SK-N-SH (cell line): ENCODE measurements at regions not wholly inside any gene's neighbourhood (a gene's known extent, or its start where the extent isn't known, plus 50 kb on each side); places are given as distances from the start of the nearest gene placed in this dataset.

ENCODE experiments used
- CTCF ChIA-PET: fragments of 300-600, 350-600 bp; formaldehyde crosslinking; extraction: SDS; loops from one replicate; lab custom pipeline; 2021; lab: Yijun Ruan, JAX
- POLR2A ChIA-PET: fragments of 350-600 bp; sonication (Branson Sonifier 250); formaldehyde crosslinking; extraction: SDS; loops from one replicate; lab custom pipeline; 2020; ENCODE audit warnings: antibody characterized with exemption, inconsistent platforms; lab: Yijun Ruan, JAX
- DNase-seq: peaks from one replicate; pipeline ENCODE4 v3.0.0; 2012
- H2AFZ ChIP-seq: fragments of 200-600 bp; sonication (generic); 2 replicates; pipeline ENCODE4 v1.8.1; 2016; ENCODE audit warnings: antibody characterized with exemption, mild to moderate bottlenecking, low read depth
- H3F3A ChIP-seq: fragments of 200-600 bp; sonication (generic); replicated peaks from 2 replicates; pipeline ENCODE3; 2016; ENCODE audit warnings: antibody characterized with exemption, mild to moderate bottlenecking; ENCODE audit not compliant: insufficient read depth
- H3K27ac ChIP-seq, 2 experiments: fragments of 200-500 bp in 1 of 2; fragments of 200-600 bp in 1 of 2; sonication (Bioruptor generic) in 1 of 2; sonication (generic), shearing (Covaris generic) in 1 of 2; 2 replicates each; pipeline versions ENCODE4 v1.5.1 to v1.6.1; 2014 to 2016; ENCODE audit warnings: low read depth in 2 of 2, inconsistent platforms in 1 of 2, low read length in 1 of 2, mild to moderate bottlenecking in 1 of 2, mixed read lengths in 1 of 2
- H3K27me3 ChIP-seq: fragments of 200-600 bp; sonication (generic), shearing (Covaris generic); 2 replicates; pipeline ENCODE4 v1.6.1; 2016; ENCODE audit warnings: mixed run types; ENCODE audit not compliant: insufficient read depth
- H3K36me3 ChIP-seq, 2 experiments: fragments of 200-500 bp in 1 of 2; fragments of 200-600 bp in 1 of 2; sonication (Bioruptor generic) in 1 of 2; sonication (generic) in 1 of 2; replicated peaks in 1 of 2; 2 replicates each; pipeline versions ENCODE3 to v1.5.1; 2014 to 2016; ENCODE audit warnings: low read length in 1 of 2, mild to moderate bottlenecking in 1 of 2; ENCODE audit not compliant: insufficient read depth in 2 of 2, control insufficient read depth in 1 of 2
- H3K4me1 ChIP-seq, 2 experiments: fragments of 200-500 bp in 1 of 2; fragments of 200-600 bp in 1 of 2; sonication (Bioruptor generic) in 1 of 2; sonication (generic), shearing (Covaris generic) in 1 of 2; 2 replicates each; pipeline versions ENCODE4 v1.5.1 to v1.6.1; 2014 to 2016; ENCODE audit warnings: low read depth in 1 of 2, low read length in 1 of 2, mixed run types in 1 of 2; ENCODE audit not compliant: insufficient read depth in 2 of 2, control insufficient read depth in 1 of 2
- H3K4me2 ChIP-seq: fragments of 200-600 bp; sonication (generic), shearing (Covaris generic); 2 replicates; pipeline ENCODE4 v1.6.1; 2017; ENCODE audit warnings: mixed run types
- H3K4me3 ChIP-seq, 2 experiments: fragments of 200-500 bp in 1 of 2; fragments of 200-600 bp in 1 of 2; sonication (Bioruptor generic) in 1 of 2; sonication (generic), shearing (Covaris generic) in 1 of 2; 2 replicates each; pipeline versions ENCODE4 v1.5.1 to v1.8.1; 2014 to 2016; ENCODE audit warnings: low read depth in 2 of 2, inconsistent platforms in 1 of 2, low read length in 1 of 2, mild to moderate bottlenecking in 1 of 2, mixed read lengths in 1 of 2, moderate library complexity in 1 of 2
- H3K79me2 ChIP-seq: fragments of 200-600 bp; sonication (generic); 2 replicates; pipeline ENCODE4 v1.8.1; 2017; ENCODE audit warnings: mild to moderate bottlenecking; ENCODE audit not compliant: insufficient read depth
- H3K9ac ChIP-seq: fragments of 200-600 bp; sonication (generic); 2 replicates; pipeline ENCODE4 v1.6.1; 2017; ENCODE audit warnings: mixed run types
- H3K9me2 ChIP-seq: fragments of 200-600 bp; sonication (generic); 2 replicates; pipeline ENCODE4 v1.6.1; 2017; ENCODE audit warnings: mixed run types
- H3K9me3 ChIP-seq: fragments of 200-600 bp; sonication (generic); 2 replicates; pipeline ENCODE4 v1.6.1; 2017; ENCODE audit warnings: mixed run types, mild to moderate bottlenecking, moderate library complexity
- H4K20me1 ChIP-seq: fragments of 200-600 bp; sonication (generic); 2 replicates; pipeline ENCODE4 v1.6.1; 2017; ENCODE audit warnings: mild to moderate bottlenecking, mixed run types; ENCODE audit not compliant: insufficient read depth
- CHD2 ChIP-seq: fragments of 150-350 bp; IDR thresholded peaks from 2 replicates; pipeline ENCODE4 v1.6.1; 2018; ENCODE audit warnings: low read length; ENCODE audit not compliant: partially characterized antibody
- EZH2phosphoT487 ChIP-seq: fragments of 200-600 bp; sonication (generic); IDR thresholded peaks from 2 replicates; pipeline ENCODE4 v1.6.1; 2017; ENCODE audit warnings: low read depth, mixed run types, mild to moderate bottlenecking, antibody characterized with exemption, moderate library complexity, borderline replicate concordance
- GABPA ChIP-seq: IDR thresholded peaks from 2 replicates; pipeline ENCODE4 v1.4.0; 2012; ENCODE audit warnings: low read depth, mild to moderate bottlenecking
- JUND ChIP-seq: IDR thresholded peaks from 2 replicates; pipeline ENCODE4 v1.4.0; 2012
- MEF2A ChIP-seq: IDR thresholded peaks from 2 replicates; pipeline ENCODE4 v1.4.0; 2012; ENCODE audit warnings: low read depth, borderline replicate concordance
- MXI1 ChIP-seq: IDR thresholded peaks from 2 replicates; pipeline ENCODE4 v1.6.1; 2012; ENCODE audit warnings: mild to moderate bottlenecking, low read depth, low read length, improper control_type of control experiment
- NFIC ChIP-seq: IDR thresholded peaks from 2 replicates; pipeline ENCODE4 v1.4.0; 2012; ENCODE audit warnings: borderline replicate concordance
- NRF1 ChIP-seq: IDR thresholded peaks from 2 replicates; pipeline ENCODE4 v1.6.1; 2012; ENCODE audit warnings: low read depth, mild to moderate bottlenecking, low read length
- POLR2AphosphoS5 ChIP-seq: IDR thresholded peaks from 2 replicates; pipeline ENCODE4 v1.6.1; 2012; ENCODE audit warnings: low read depth, low read length
- RAD21 ChIP-seq: IDR thresholded peaks from 2 replicates; pipeline ENCODE4 v1.6.1; 2012; ENCODE audit warnings: mild to moderate bottlenecking, low read length
- RCOR1 ChIP-seq: fragments of 150-350 bp; IDR thresholded peaks from 2 replicates; pipeline ENCODE4 v1.6.1; 2017; ENCODE audit warnings: antibody characterized with exemption, low read length
- RXRA ChIP-seq: IDR thresholded peaks from 2 replicates; pipeline ENCODE4 v1.4.0; 2012; ENCODE audit warnings: low read depth, mild to moderate bottlenecking, borderline replicate concordance
- SIN3A ChIP-seq: IDR thresholded peaks from 2 replicates; pipeline ENCODE4 v1.6.1; 2012; ENCODE audit warnings: low read depth, mild to moderate bottlenecking, low read length, moderate library complexity, borderline replicate concordance
- SMC3 ChIP-seq: IDR thresholded peaks from 2 replicates; pipeline ENCODE4 v1.6.1; 2012; ENCODE audit warnings: low read depth, low read length, improper control_type of control experiment
- TAF1 ChIP-seq: IDR thresholded peaks from 2 replicates; pipeline ENCODE4 v1.6.1; 2012; ENCODE audit warnings: low read depth, mild to moderate bottlenecking, low read length, moderate library complexity, borderline replicate concordance
- TCF12 ChIP-seq: IDR thresholded peaks from 2 replicates; pipeline ENCODE4 v1.4.0; 2012
- TEAD4 ChIP-seq: IDR thresholded peaks from 2 replicates; pipeline ENCODE4 v1.4.0; 2012; ENCODE audit warnings: mild to moderate bottlenecking, borderline replicate concordance; ENCODE audit not compliant: insufficient read depth
- YY1 ChIP-seq: IDR thresholded peaks from 2 replicates; pipeline ENCODE4 v1.4.0; 2012; ENCODE audit warnings: low read depth, mild to moderate bottlenecking
- WGBS: methylation state at CpG from one replicate; pipeline ENCODE4 v1.1.6; 2017; ENCODE audit warnings: low lambda C conversion rate; 5-methylcytosine and 5-hydroxymethylcytosine counted together
- TF ChIP-seq, protein P1 (sequence below): IDR thresholded peaks from 2 replicates; pipeline ENCODE4 v1.4.0; 2012; ENCODE audit warnings: low read depth
- TF ChIP-seq, protein P2 (sequence below): IDR thresholded peaks from 2 replicates; pipeline ENCODE4 v1.4.0; 2012; ENCODE audit warnings: low read depth, borderline replicate concordance
- TF ChIP-seq, protein P3 (sequence below): fragments of 150-350 bp; IDR thresholded peaks from 2 replicates; pipeline ENCODE4 v1.6.1; 2016; ENCODE audit warnings: mild to moderate bottlenecking, low read depth, low read length
- TF ChIP-seq, protein P4 (sequence below): fragments of 150-350 bp; IDR thresholded peaks from 2 replicates; pipeline ENCODE4 v1.6.1; 2017; ENCODE audit warnings: antibody characterized with exemption, low read length, low read depth, borderline replicate concordance

DNA sequence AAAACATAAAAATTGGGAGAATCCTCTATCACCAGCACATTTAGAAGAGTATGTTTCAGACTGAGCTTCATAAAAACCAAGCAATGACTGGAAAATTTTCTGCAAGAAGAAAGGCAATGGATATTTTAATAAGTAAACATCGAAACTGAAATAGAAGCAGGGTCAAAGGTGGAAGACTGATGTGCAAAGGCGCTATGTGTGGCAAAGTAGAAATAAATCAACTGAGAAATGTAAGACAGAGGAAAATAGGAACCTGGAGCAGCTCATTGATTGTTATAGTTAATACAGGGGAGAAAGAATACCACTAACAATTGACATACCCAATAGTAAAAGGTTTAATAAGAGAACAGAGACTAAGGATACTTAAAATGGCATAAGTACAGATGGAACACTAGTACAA lies 818.4 kb downstream of the SOCS6 start (continued):
- TF ChIP-seq MEF2A (no peak), POLR2AphosphoS5 (no peak), NFIC (no peak), EZH2phosphoT487 (no peak), NRF1 (no peak), TCF12 (no peak), TEAD4 (no peak), JUND (no peak)

DNA sequence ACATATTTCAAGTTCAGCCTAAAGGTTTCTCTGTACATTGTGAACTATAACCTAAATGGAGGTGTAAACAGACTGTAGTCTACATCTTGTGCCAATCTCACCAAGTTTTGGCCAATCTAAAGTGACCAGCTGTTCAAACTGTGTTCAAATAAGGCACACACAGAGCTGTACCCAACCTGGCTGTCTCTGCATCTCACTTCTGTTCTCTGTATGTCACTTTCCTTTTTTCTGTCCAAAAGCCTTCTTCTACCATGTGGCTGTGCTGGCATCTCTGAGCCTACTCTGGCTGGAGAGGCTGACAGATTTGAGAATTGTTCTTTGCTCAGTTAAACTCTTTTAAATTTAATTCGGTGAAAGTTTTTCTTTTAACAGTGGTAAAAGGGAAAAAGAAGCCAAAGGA lies 817.9 kb downstream of the SOCS6 start:
- Histone ChIP-seq H3K9me2 (no peaks in the 10 kb centered on the region), H3F3A (peaks cover 7% of the 10 kb centered on the region), H3K4me1 (peaks cover 0 to 28% of the 10 kb centered on the region in 2 experiments; a peak in 1 of 4 replicates), H3K27me3 (no peaks in the 10 kb centered on the region), H3K27ac (no peak overlapping the region), H3K36me3 (no peaks in the 10 kb centered on the region), H3K79me2 (no peaks in the 10 kb centered on the region), H3K9me3 (peaks cover 4% of the 10 kb centered on the region; the same call in 1 of the 2 replicates), H4K20me1 (no peaks in the 10 kb centered on the region), H3K4me2 (0 out of 2 replicates have a peak overlapping the region, but pooled peaks have one; percentile 20), H3K4me3 (no peak overlapping the region), H3K9ac (no peak overlapping the region), H2AFZ (peak overlapping the region; percentile 43; the same call in 1 of the 2 replicates)
- DNase-seq, result no peak
- POLR2A ChIA-PET, result no interaction called here
- TF ChIP-seq YY1 (no peak), NFIC (no peak), POLR2AphosphoS5 (no peak), SIN3A (no peak), GABPA (no peak), TEAD4 (no peak), CHD2 (no peak), RCOR1 (no peak), TCF12 (no peak), TAF1 (no peak)
- TF ChIP-seq, protein P1, sequence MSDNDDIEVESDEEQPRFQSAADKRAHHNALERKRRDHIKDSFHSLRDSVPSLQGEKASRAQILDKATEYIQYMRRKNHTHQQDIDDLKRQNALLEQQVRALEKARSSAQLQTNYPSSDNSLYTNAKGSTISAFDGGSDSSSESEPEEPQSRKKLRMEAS, result no peak
- TF ChIP-seq, protein P2, sequence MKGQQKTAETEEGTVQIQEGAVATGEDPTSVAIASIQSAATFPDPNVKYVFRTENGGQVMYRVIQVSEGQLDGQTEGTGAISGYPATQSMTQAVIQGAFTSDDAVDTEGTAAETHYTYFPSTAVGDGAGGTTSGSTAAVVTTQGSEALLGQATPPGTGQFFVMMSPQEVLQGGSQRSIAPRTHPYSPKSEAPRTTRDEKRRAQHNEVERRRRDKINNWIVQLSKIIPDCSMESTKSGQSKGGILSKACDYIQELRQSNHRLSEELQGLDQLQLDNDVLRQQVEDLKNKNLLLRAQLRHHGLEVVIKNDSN, result no peak
- 85% methylated on average over 1 of the region's 1 CpG for WGBS
- CTCF ChIA-PET, result no interaction called here

DNA sequence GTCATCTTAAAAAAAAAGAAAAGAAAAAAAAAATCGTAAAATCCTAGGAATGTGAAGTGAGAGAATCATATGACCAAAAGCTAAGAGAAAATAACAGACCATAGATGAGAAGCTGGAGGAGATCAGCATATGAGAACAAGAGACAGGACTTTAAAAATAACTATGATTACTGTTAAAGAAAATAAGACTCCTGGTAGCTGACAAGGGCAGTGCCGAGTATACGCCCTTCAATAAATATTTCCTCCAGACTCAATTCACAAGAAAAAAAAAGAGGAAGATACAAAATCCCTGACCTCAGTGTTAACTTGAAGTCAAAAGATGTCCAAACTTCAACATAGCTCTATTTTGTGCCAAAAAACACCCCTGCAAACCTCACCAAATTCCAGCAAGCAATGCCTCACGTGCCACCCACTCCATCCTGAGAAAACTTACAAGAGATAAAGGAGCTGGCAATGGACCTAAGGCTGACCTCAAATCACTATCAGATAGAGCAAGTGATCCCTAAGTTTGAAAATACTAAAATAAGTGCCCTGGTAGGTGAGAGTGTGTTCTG lies 817.2 kb downstream of the SOCS6 start:
- no peaks in the 10 kb centered on the region for H4K20me1 ChIP-seq
- no peaks in the 10 kb centered on the region for H3K9me2 ChIP-seq
- peak overlapping the region; percentile 89; the same call in 1 of the 2 replicates for H2AFZ ChIP-seq
- H3K27ac ChIP-seq, result peak overlapping the region in 1 of 2 experiments; percentile 88; a peak in 2 of 4 replicates
- DNase-seq, result no peak
- H3K4me3 ChIP-seq, result no peak overlapping the region
- no peaks in the 10 kb centered on the region for H3K27me3 ChIP-seq
- TF ChIP-seq RXRA (no peak), CHD2 (no peak), TAF1 (no peak), SMC3 (no peak), RAD21 (no peak), POLR2AphosphoS5 (no peak), MXI1 (no peak), TEAD4 (no peak)
- TF ChIP-seq, protein P1, result no peak
- TF ChIP-seq, protein P3, sequence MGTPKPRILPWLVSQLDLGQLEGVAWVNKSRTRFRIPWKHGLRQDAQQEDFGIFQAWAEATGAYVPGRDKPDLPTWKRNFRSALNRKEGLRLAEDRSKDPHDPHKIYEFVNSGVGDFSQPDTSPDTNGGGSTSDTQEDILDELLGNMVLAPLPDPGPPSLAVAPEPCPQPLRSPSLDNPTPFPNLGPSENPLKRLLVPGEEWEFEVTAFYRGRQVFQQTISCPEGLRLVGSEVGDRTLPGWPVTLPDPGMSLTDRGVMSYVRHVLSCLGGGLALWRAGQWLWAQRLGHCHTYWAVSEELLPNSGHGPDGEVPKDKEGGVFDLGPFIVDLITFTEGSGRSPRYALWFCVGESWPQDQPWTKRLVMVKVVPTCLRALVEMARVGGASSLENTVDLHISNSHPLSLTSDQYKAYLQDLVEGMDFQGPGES, result no peak
- TF ChIP-seq, protein P4, sequence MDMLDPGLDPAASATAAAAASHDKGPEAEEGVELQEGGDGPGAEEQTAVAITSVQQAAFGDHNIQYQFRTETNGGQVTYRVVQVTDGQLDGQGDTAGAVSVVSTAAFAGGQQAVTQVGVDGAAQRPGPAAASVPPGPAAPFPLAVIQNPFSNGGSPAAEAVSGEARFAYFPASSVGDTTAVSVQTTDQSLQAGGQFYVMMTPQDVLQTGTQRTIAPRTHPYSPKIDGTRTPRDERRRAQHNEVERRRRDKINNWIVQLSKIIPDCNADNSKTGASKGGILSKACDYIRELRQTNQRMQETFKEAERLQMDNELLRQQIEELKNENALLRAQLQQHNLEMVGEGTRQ, result no peak
- no peaks in the 10 kb centered on the region for H3K36me3 ChIP-seq
- H3K4me1 ChIP-seq, result peaks cover 0 to 28% of the 10 kb centered on the region in 2 experiments; a peak in 1 of 4 replicates
- POLR2A ChIA-PET, result no interaction called here
- WGBS, result 72% methylated on average over 4 of the region's 4 CpGs
- H3K4me2 ChIP-seq, result peak overlapping the region; percentile 48; the same call in 1 of the 2 replicates
- H3K9ac ChIP-seq, result no peak overlapping the region
- peaks cover 7% of the 10 kb centered on the region for H3F3A ChIP-seq
- CTCF ChIA-PET, result no interaction called here
- no peaks in the 10 kb centered on the region for H3K79me2 ChIP-seq
- peaks cover 4% of the 10 kb centered on the region; the same call in 1 of the 2 replicates for H3K9me3 ChIP-seq
